GM18502 (cell line): ENCODE measurements at regions not wholly inside any gene's neighbourhood (a gene's known extent, or its start where the extent isn't known, plus 50 kb on each side); places are given as distances from the start of the nearest gene placed in this dataset.
"Not testable (repeated sequence)": the region's sequence is repeated elsewhere in the genome, so short reads cannot be mapped to it uniquely, and the experiment has no call there.

ENCODE experiments used
- ATAC-seq: cut with Tn5 transposase; IDR thresholded peaks from one replicate; pipeline ENCODE4 v1.9.1; 2021; ENCODE audit warnings: mild to moderate bottlenecking; ENCODE audit not compliant: unreplicated experiment, poor library complexity

GRCh38 chr14:89056394-89056793 is 231.9 kb downstream of the TTC8 start:
- no peak for ATAC-seq

GRCh38 chr14:89058697-89059096 is 234.2 kb downstream of the TTC8 start:
- ATAC-seq = no peak

- no peak for ATAC-seq
Measured at GRCh38 chr14:89060191-89060590, 235.7 kb downstream of the TTC8 start.

- no peak for ATAC-seq
Measured at GRCh38 chr14:89061696-89062095, 237.2 kb downstream of the TTC8 start.

GRCh38 chr14:89065879-89066278 is 241.4 kb downstream of the TTC8 start:
- no peak for ATAC-seq

GRCh38 chr14:89067293-89067972 is 243.0 kb downstream of the TTC8 start:
- peak; percentile 55 for ATAC-seq

- no peak for ATAC-seq
Measured at GRCh38 chr14:89078021-89078795, 253.8 kb downstream of the TTC8 start.

- no peak for ATAC-seq
Measured at GRCh38 chr14:89085231-89085731, 260.8 kb downstream of the TTC8 start.

GRCh38 chr14:89085737-89086382 is 261.4 kb downstream of the TTC8 start:
- ATAC-seq = no peak

- ATAC-seq = no peak
Measured at GRCh38 chr14:89088530-89088929, 264.1 kb downstream of the TTC8 start.

GRCh38 chr14:89089330-89089729 is 264.9 kb downstream of the TTC8 start:
- ATAC-seq = no peak

- ATAC-seq = no peak
Measured at GRCh38 chr14:89091781-89092180, 267.3 kb downstream of the TTC8 start.

GRCh38 chr14:89093083-89093730 is 268.8 kb downstream of the TTC8 start:
- no peak for ATAC-seq

GRCh38 chr14:89095036-89095435 is 270.6 kb downstream of the TTC8 start:
- ATAC-seq = no peak

GRCh38 chr14:89096946-89097345 is 272.5 kb downstream of the TTC8 start:
- no peak for ATAC-seq

- ATAC-seq = no peak
Measured at GRCh38 chr14:89098254-89098653, 273.8 kb downstream of the TTC8 start.

- ATAC-seq = not testable (repeated sequence)
Measured at GRCh38 chr14:89104171-89104817, 279.8 kb downstream of the TTC8 start.

- not testable (repeated sequence) for ATAC-seq
Measured at GRCh38 chr14:89104861-89105260, 280.4 kb downstream of the TTC8 start.
